ENCODE measurements at regions not wholly inside any gene's neighbourhood (a gene's known extent, or its start where the extent isn't known, plus 50 kb on each side); places are given as distances from the start of the nearest gene placed in this dataset.

DNA sequence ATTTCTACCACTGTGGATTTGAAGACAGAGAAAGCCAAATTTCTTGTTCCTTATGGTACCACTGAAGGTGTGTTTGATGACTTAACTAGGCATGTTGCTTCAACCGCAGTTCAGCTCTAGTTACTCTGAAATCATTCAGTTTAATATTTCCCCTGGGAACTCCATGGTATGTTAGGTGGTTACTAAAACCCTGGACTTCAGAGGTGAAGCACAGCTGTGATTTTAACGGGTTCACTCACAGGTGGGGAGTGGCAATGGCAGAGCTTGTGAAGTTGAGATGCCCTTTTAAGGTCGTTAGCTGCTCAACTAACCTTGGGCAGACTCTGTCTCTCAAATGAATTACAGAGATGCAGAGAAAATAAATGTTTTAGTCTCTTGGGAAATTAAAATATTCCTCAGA, 163.6 kb upstream of the PHYHIPL start:
- H3K27me3 Mint-ChIP-seq (ENCODE audit: insufficient read depth, low read depth, poor library complexity), result no peaks in the 10 kb centered on the region
- Histone ChIP-seq H3K79me2 (replicated peaks; ENCODE audit: insufficient read depth) (no peaks in the 10 kb centered on the region), H4K20me1 (replicated peaks; ENCODE audit: insufficient read depth) (no peaks in the 10 kb centered on the region), H2AFZ (no peak overlapping the region), H3K9me2 (ENCODE audit: insufficient read depth) (no peaks in the 10 kb centered on the region), H3K27me3 (ENCODE audit: insufficient read depth) (no peaks in the 10 kb centered on the region), H3K36me3 (ENCODE audit: insufficient read depth) (no peaks in the 10 kb centered on the region), H3F3A (replicated peaks; ENCODE audit: low read depth) (no peaks in the 10 kb centered on the region), H3K4me3 (no peak overlapping the region), H3K27ac (ENCODE audit: low read depth) (no peak overlapping the region), H3K4me1 (ENCODE audit: insufficient read depth) (no peaks in the 10 kb centered on the region), H3K4me2 (no peak overlapping the region)
- TF ChIP-seq, protein P1, sequence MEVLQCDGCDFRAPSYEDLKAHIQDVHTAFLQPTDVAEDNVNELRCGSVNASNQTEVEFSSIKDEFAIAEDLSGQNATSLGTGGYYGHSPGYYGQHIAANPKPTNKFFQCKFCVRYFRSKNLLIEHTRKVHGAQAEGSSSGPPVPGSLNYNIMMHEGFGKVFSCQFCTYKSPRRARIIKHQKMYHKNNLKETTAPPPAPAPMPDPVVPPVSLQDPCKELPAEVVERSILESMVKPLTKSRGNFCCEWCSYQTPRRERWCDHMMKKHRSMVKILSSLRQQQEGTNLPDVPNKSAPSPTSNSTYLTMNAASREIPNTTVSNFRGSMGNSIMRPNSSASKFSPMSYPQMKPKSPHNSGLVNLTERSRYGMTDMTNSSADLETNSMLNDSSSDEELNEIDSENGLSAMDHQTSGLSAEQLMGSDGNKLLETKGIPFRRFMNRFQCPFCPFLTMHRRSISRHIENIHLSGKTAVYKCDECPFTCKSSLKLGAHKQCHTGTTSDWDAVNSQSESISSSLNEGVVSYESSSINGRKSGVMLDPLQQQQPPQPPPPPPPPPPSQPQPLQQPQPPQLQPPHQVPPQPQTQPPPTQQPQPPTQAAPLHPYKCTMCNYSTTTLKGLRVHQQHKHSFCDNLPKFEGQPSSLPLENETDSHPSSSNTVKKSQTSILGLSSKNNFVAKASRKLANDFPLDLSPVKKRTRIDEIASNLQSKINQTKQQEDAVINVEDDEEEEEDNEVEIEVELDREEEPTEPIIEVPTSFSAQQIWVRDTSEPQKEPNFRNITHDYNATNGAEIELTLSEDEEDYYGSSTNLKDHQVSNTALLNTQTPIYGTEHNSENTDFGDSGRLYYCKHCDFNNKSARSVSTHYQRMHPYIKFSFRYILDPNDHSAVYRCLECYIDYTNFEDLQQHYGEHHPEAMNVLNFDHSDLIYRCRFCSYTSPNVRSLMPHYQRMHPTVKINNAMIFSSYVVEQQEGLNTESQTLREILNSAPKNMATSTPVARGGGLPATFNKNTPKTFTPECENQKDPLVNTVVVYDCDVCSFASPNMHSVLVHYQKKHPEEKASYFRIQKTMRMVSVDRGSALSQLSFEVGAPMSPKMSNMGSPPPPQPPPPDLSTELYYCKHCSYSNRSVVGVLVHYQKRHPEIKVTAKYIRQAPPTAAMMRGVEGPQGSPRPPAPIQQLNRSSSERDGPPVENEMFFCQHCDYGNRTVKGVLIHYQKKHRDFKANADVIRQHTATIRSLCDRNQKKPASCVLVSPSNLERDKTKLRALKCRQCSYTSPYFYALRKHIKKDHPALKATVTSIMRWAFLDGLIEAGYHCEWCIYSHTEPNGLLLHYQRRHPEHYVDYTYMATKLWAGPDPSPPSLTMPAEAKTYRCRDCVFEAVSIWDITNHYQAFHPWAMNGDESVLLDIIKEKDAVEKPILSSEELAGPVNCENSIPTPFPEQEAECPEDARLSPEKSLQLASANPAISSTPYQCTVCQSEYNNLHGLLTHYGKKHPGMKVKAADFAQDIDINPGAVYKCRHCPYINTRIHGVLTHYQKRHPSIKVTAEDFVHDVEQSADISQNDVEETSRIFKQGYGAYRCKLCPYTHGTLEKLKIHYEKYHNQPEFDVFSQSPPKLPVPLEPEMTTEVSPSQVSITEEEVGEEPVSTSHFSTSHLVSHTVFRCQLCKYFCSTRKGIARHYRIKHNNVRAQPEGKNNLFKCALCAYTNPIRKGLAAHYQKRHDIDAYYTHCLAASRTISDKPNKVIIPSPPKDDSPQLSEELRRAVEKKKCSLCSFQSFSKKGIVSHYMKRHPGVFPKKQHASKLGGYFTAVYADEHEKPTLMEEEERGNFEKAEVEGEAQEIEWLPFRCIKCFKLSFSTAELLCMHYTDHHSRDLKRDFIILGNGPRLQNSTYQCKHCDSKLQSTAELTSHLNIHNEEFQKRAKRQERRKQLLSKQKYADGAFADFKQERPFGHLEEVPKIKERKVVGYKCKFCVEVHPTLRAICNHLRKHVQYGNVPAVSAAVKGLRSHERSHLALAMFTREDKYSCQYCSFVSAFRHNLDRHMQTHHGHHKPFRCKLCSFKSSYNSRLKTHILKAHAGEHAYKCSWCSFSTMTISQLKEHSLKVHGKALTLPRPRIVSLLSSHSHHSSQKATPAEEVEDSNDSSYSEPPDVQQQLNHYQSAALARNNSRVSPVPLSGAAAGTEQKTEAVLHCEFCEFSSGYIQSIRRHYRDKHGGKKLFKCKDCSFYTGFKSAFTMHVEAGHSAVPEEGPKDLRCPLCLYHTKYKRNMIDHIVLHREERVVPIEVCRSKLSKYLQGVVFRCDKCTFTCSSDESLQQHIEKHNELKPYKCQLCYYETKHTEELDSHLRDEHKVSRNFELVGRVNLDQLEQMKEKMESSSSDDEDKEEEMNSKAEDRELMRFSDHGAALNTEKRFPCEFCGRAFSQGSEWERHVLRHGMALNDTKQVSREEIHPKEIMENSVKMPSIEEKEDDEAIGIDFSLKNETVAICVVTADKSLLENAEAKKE (CRISPR knock-in tag; IDR thresholded peaks at IDR 0.05), result no peak
- TF ChIP-seq STAT1 (IDR thresholded peaks at IDR 0.05; ENCODE audit: unreplicated experiment) (no peak), REST (IDR thresholded peaks at IDR 0.05; ENCODE audit: unreplicated experiment) (no peak), ZNF331 (CRISPR knock-in tag; IDR thresholded peaks at IDR 0.05; ENCODE audit: low read depth) (no peak)
- H3K4me1 Mint-ChIP-seq, result peaks cover 10% of the 10 kb centered on the region; the same call in 2 of the 3 replicates
- ATAC-seq (peak; percentile 48), DNase-seq (ENCODE audit: low spot score) (no peak)
- H3K9me3 Mint-ChIP-seq, result no peaks in the 10 kb centered on the region
- no peak overlapping the region for H3K27ac Mint-ChIP-seq
- no peak overlapping the region for H3K4me3 Mint-ChIP-seq
- H3K36me3 Mint-ChIP-seq (ENCODE audit: low read depth), result no peaks in the 10 kb centered on the region

Measured in GM23338 (cell line).